ENCODE measurements at regions not wholly inside any gene's neighbourhood (a gene's known extent, or its start where the extent isn't known, plus 50 kb on each side); places are given as distances from the start of the nearest gene placed in this dataset.

DNA sequence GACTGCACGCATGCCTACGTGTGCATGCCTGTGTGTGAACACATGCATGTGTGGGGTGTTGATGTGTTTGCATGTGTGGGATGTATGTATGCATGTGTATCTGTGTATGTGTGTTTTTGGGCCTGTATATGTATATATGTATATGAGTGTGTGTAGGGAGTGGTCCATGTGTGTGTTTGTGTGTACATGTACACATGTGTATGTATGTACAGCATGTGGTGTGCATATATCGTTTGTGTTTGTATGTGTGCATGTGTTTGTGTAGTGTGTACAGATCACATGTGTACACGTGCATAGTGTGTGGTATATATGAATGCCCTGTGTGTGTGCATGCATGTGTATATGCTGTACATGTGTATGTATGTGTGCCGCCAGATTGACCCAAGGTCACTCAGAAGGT lies 54.2 kb upstream of the ASB18 start:
- TF ChIP-seq, protein P1, sequence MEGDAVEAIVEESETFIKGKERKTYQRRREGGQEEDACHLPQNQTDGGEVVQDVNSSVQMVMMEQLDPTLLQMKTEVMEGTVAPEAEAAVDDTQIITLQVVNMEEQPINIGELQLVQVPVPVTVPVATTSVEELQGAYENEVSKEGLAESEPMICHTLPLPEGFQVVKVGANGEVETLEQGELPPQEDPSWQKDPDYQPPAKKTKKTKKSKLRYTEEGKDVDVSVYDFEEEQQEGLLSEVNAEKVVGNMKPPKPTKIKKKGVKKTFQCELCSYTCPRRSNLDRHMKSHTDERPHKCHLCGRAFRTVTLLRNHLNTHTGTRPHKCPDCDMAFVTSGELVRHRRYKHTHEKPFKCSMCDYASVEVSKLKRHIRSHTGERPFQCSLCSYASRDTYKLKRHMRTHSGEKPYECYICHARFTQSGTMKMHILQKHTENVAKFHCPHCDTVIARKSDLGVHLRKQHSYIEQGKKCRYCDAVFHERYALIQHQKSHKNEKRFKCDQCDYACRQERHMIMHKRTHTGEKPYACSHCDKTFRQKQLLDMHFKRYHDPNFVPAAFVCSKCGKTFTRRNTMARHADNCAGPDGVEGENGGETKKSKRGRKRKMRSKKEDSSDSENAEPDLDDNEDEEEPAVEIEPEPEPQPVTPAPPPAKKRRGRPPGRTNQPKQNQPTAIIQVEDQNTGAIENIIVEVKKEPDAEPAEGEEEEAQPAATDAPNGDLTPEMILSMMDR (conservative IDR thresholded peaks at IDR 0.05 in 1 of 2, IDR thresholded peaks at IDR 0.05 in 1 of 2; ENCODE audit: low read depth in 1 of 2, low read length in 2 of 2), result no peak
- TF ChIP-seq EZH2 (IDR thresholded peaks at IDR 0.05; ENCODE audit: low read length, missing control alignments), result no peak

Measured in fibroblast of lung (primary cell).